ENCODE measurements at regions not wholly inside any gene's neighbourhood (a gene's known extent, or its start where the extent isn't known, plus 50 kb on each side); places are given as distances from the start of the nearest gene placed in this dataset.
"Not testable (repeated sequence)": the region's sequence is repeated elsewhere in the genome, so short reads cannot be mapped to it uniquely, and the experiment has no call there.

DNA sequence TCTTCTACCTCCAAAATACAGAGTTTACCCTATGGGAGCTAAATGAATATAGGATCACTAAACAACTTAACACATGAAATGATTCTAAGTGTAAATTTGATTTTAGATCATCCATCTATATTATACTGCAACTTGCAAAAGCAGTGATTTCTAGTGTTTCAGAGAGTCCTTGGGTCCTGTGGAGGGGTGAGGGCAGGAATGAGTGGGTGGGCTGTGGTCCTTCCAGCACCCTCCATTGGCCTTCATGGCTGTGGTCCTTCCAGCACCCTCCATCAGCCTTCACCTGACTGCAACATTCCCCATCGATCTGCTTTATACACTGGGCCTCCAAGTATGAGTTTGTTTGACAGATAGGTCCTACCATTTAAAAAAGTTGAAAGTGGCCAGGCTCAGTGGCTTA is 70.5 kb downstream of the TTC6 start:
- H3K9me3 ChIP-seq = peaks cover 4% of the 10 kb centered on the region
- no peaks in the 10 kb centered on the region for H3K36me3 ChIP-seq (ENCODE audit: low read depth)
- intact Hi-C loops (cut with DNase I, micrococcal nuclease) = no loop called here
- TF ChIP-seq, protein P1, sequence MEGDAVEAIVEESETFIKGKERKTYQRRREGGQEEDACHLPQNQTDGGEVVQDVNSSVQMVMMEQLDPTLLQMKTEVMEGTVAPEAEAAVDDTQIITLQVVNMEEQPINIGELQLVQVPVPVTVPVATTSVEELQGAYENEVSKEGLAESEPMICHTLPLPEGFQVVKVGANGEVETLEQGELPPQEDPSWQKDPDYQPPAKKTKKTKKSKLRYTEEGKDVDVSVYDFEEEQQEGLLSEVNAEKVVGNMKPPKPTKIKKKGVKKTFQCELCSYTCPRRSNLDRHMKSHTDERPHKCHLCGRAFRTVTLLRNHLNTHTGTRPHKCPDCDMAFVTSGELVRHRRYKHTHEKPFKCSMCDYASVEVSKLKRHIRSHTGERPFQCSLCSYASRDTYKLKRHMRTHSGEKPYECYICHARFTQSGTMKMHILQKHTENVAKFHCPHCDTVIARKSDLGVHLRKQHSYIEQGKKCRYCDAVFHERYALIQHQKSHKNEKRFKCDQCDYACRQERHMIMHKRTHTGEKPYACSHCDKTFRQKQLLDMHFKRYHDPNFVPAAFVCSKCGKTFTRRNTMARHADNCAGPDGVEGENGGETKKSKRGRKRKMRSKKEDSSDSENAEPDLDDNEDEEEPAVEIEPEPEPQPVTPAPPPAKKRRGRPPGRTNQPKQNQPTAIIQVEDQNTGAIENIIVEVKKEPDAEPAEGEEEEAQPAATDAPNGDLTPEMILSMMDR (IDR thresholded peaks at IDR 0.05) = no peak
- H3K4me3 ChIP-seq = no peak overlapping the region
- H3K4me1 ChIP-seq (ENCODE audit: low read depth) = no peaks in the 10 kb centered on the region
- ATAC-seq (no peak), DNase-seq (no peak)

DNA sequence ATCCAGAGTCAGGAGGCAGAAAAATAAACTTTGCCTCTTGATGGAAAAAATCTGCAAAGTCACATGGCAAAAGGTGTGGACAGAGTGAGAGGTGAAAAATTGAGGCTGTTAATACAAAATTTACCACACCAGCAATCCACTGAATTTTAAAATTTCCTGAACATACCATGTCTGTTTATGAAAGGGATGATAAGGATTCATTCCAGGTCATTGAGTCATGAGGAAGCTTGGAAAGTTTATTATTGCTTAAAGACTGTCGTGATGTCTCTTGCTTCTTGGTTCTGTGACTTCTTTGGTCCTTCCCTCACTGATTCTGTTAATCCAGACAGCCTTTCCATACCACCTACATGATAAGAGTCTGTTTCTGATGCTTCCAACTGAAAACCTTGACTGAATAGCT is 73.2 kb downstream of the TTC6 start:
- Histone ChIP-seq H3K9me3 (no peaks in the 10 kb centered on the region), H3K36me3 (ENCODE audit: low read depth) (no peaks in the 10 kb centered on the region), H3K4me3 (no peak overlapping the region), H3K4me1 (ENCODE audit: low read depth) (no peaks in the 10 kb centered on the region)
- DNase-seq = no peak
- TF ChIP-seq, protein P1 (IDR thresholded peaks at IDR 0.05) = no peak
- intact Hi-C loops (cut with DNase I, micrococcal nuclease) = no loop called here
- no peak for ATAC-seq

DNA sequence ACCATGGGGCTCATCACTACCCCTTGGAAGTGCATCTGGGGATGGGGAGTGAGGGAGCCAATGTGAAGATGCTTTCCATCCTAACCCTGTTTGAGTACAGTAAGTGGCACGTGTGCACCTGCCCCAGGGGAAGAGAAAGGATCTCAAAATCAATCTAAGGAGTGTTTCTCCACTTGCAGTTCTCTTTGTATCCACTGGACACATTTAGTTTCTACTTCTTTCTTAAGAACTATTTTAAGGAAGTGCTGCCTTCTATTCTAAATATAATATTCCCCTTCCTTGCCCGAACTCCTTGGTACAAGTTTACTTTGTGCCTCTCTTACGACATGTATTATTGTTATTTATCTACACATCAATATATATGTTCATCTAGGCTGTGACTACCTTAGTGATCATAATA is 73.8 kb downstream of the TTC6 start:
- TF ChIP-seq, protein P1 (IDR thresholded peaks at IDR 0.05) = no peak
- no peak overlapping the region for H3K4me3 ChIP-seq
- DNase-seq = no peak
- no peaks in the 10 kb centered on the region for H3K9me3 ChIP-seq
- H3K4me1 ChIP-seq (ENCODE audit: low read depth) = no peaks in the 10 kb centered on the region
- intact Hi-C loops (cut with DNase I, micrococcal nuclease) = no loop called here
- no peak for ATAC-seq
- H3K36me3 ChIP-seq (ENCODE audit: low read depth) = no peaks in the 10 kb centered on the region

DNA sequence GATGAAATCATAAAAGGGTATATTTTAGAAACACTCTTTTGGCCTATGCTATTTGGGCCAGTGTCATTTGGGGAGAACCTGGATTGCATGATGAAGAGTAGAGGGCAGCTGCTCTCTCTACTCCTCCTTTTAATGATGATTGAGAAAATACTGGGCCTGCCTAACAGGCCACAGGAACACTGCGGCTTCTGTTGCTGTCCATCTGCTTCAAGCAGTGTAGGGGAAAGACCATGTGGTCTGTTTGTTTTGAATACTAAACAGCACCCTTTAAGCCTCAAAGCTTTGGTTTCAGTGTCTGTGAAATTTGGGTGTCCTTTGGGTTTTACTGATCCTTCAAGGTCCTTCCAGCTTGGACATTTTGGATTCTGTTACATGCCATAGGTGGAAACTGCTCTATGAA is 78.0 kb downstream of the TTC6 start:
- DNase-seq = no peak
- Histone ChIP-seq H3K4me3 (no peak overlapping the region), H3K36me3 (ENCODE audit: low read depth) (no peaks in the 10 kb centered on the region), H3K9me3 (no peaks in the 10 kb centered on the region), H3K4me1 (ENCODE audit: low read depth) (no peaks in the 10 kb centered on the region)
- intact Hi-C loops (cut with DNase I, micrococcal nuclease) = no loop called here
- TF ChIP-seq, protein P1 (IDR thresholded peaks at IDR 0.05) = no peak
- ATAC-seq = no peak

DNA sequence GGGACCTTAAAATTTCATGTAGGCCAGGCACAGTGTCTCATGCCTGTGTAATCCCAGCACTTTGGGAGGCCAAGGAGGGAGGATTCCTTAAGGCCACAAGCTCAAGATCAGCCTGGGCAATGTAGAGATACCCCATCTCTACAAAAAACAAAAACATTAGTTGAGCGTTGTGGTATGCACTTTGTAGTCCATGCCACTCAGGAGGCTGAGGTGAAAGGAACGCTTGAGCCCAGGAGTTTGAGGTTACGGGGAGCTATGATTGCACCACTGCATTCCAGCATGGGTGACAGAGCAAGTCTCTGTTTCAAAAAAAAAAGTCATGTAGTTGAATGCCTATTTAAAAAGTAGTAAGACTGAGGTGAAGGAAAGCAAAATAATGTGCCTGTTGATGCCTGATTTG is 83.5 kb downstream of the TTC6 start:
- H3K4me1 ChIP-seq (ENCODE audit: low read depth) = no peaks in the 10 kb centered on the region
- H3K9me3 ChIP-seq = no peaks in the 10 kb centered on the region
- intact Hi-C loops (cut with DNase I, micrococcal nuclease) = no loop called here
- no peak for ATAC-seq
- no peak overlapping the region for H3K4me3 ChIP-seq
- DNase-seq = no peak
- TF ChIP-seq, protein P1 (IDR thresholded peaks at IDR 0.05) = no peak
- H3K36me3 ChIP-seq (ENCODE audit: low read depth) = no peaks in the 10 kb centered on the region

DNA sequence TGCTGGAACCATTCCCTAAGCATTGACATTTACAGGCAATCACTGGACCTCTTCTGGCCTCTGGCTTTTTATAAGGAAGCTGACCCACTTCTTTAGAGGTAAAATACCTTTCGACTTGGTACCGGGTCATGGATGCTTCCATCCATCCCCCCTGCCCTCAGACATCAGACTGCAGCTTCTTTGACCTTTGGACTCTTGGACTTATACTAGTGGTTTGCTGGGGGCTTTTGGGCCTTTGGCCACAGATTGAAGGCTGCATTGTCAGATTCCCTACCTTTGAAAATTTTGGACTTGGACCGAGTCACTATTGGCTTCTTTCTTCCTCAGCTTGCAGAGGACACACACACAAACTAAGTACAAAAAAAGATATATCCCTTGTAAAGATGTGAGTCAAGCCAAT is 86.1 kb downstream of the TTC6 start:
- Histone ChIP-seq H3K36me3 (ENCODE audit: low read depth) (no peaks in the 10 kb centered on the region), H3K4me1 (ENCODE audit: low read depth) (no peaks in the 10 kb centered on the region), H3K4me3 (no peak overlapping the region), H3K9me3 (no peaks in the 10 kb centered on the region)
- TF ChIP-seq, protein P1 (IDR thresholded peaks at IDR 0.05) = no peak
- intact Hi-C loops (cut with DNase I, micrococcal nuclease) = no loop called here
- ATAC-seq = no peak
- no peak for DNase-seq

DNA sequence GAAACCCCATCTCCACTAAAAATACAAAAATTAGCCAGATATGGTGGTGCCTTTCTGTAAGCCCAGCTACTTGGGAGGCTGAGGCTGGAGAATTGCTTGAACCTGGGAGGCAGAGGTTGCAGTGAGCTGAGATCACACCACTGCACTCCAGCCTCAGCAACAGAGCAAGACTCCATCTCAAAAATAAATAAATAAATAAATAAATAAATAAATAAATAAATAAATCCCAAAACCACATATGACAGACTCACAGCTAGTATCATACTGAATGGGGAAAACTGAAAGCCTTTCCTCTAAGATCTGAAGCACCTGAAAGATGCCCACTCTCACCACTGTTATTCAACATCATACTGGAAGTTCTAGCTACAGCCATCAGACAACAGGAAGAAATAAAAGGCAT is 97.3 kb downstream of the TTC6 start:
- intact Hi-C loops (cut with DNase I, micrococcal nuclease); H3K9me3 ChIP-seq; H3K4me3 ChIP-seq; ATAC-seq; DNase-seq; H3K4me1 ChIP-seq (ENCODE audit: low read depth); H3K36me3 ChIP-seq (ENCODE audit: low read depth): not testable (repeated sequence)

DNA sequence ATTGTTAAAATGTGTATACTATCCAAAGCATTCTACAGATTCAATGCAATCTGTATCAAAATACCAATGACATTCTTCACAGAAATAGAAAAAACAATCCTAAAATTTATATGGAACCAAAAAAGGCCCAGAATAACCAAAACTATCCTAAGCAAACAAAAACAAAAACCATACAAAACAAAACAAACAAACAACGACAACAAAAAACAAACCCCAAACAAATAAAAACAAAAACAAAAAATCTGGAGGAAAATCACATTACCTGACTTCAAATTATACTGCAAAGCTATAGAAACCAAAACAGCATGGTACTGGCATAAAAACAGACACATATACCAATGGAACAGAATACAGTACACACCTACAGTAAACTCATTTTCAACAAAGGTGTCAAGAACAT is 98.0 kb downstream of the TTC6 start:
- intact Hi-C loops (cut with DNase I, micrococcal nuclease); ATAC-seq; H3K4me3 ChIP-seq; H3K36me3 ChIP-seq (ENCODE audit: low read depth); H3K4me1 ChIP-seq (ENCODE audit: low read depth); H3K9me3 ChIP-seq; DNase-seq: not testable (repeated sequence)
